Hepatocyte (in vitro differentiated cells): ENCODE measurements at regions not wholly inside any gene's neighbourhood (a gene's known extent, or its start where the extent isn't known, plus 50 kb on each side); places are given as distances from the start of the nearest gene placed in this dataset.

ENCODE experiments used
- DNase-seq: peaks from one replicate; pipeline ENCODE4 v3.0.0-alpha.2; 2016; ENCODE audit warnings: low spot score
- H2AFZ ChIP-seq: fragments of 200-600 bp; sonication (generic); 2 replicates; pipeline ENCODE4 v1.6.0; 2016; ENCODE audit warnings: antibody characterized with exemption, mild to moderate bottlenecking
- H3K27ac ChIP-seq: fragments of 200-600 bp; sonication (generic); 2 replicates; pipeline ENCODE4 v1.5.1; 2016; ENCODE audit warnings: mild to moderate bottlenecking
- H3K27me3 ChIP-seq: fragments of 200-600 bp; sonication (generic); 2 replicates; pipeline ENCODE4 v1.6.1; 2016
- H3K36me3 ChIP-seq: fragments of 200-600 bp; sonication (generic); replicated peaks from 2 replicates; pipeline ENCODE4 v1.5.1; 2016; ENCODE audit warnings: low read depth; ENCODE audit not compliant: insufficient read depth
- H3K4me1 ChIP-seq: fragments of 200-600 bp; sonication (generic); 2 replicates; pipeline ENCODE4 v1.5.1; 2016; ENCODE audit warnings: mild to moderate bottlenecking, moderate library complexity; ENCODE audit not compliant: insufficient read depth
- H3K4me2 ChIP-seq: fragments of 200-600 bp; sonication (generic); 2 replicates; pipeline ENCODE4 v1.6.0; 2016
- H3K4me3 ChIP-seq: fragments of 200-600 bp; sonication (generic); 2 replicates; pipeline ENCODE4 v1.5.1; 2016; ENCODE audit warnings: mild to moderate bottlenecking
- H3K79me2 ChIP-seq: fragments of 200-600 bp; sonication (generic); 2 replicates; pipeline ENCODE4 v1.6.0; 2017; ENCODE audit warnings: mild to moderate bottlenecking
- H3K9me2 ChIP-seq: fragments of 200-600 bp; sonication (generic); replicated peaks from 2 replicates; pipeline ENCODE4 v1.6.0; 2017; ENCODE audit warnings: mild to moderate bottlenecking; ENCODE audit not compliant: insufficient read depth
- H3K9me3 ChIP-seq: fragments of 200-600 bp; sonication (generic); 2 replicates; pipeline ENCODE4 v1.5.1; 2016; ENCODE audit warnings: low read depth, mild to moderate bottlenecking
- H4K20me1 ChIP-seq: fragments of 200-600 bp; sonication (generic); 2 replicates; pipeline ENCODE4 v1.6.0; 2016; ENCODE audit warnings: mild to moderate bottlenecking; ENCODE audit not compliant: insufficient read depth, poor library complexity, severe bottlenecking
- CTCF ChIP-seq: fragments of 200-600 bp; sonication (generic); IDR thresholded peaks from 2 replicates; pipeline ENCODE4 v1.5.1; 2016; ENCODE audit warnings: antibody characterized with exemption, mild to moderate bottlenecking; ENCODE audit not compliant: poor library complexity
- EZH2 ChIP-seq: fragments of 200-600 bp; sonication (generic); IDR thresholded peaks from 2 replicates; pipeline ENCODE4 v1.6.1; 2016; ENCODE audit warnings: antibody characterized with exemption, mild to moderate bottlenecking, borderline replicate concordance
- EZH2phosphoT487 ChIP-seq: fragments of 200-600 bp; sonication (generic); IDR thresholded peaks from one replicate; pipeline ENCODE4 v1.6.1; 2018; ENCODE audit warnings: antibody characterized with exemption, mild to moderate bottlenecking, low read depth, moderate library complexity; ENCODE audit not compliant: unreplicated experiment, severe bottlenecking
- WGBS: methylation state at CpG from one replicate; pipeline ENCODE4 v1.1.6; 2016; ENCODE audit warnings: low lambda C conversion rate; ENCODE audit errors: missing lambda C conversion rate; 5-methylcytosine and 5-hydroxymethylcytosine counted together

DNA sequence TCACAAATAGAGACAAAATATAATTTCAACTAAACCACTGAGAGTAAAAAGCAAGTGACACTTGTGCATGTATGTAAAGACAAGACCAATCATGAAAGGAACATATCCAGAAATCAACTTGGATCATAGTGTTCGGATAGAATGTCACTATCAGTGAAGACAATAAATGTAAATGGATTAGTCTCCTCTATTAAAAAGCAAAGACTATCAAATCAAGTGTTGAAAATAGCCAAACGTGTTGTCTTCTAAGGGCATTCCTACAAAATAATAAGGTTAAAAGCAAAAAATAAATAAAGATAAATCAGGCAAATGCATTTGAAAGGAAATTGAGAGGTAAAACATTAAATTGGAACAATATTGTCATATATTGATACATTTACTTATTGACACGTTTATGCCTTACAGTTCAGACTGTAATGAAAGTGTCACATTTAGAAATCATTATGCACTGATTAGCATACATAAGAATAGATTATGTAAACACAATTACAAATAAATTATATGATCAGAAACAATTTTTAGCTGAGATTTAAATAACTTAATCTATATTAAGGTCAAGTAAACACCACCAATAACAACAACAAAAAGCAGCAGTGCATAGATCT is 1100.1 kb downstream of the BRD1 start:
- H2AFZ ChIP-seq: no peak overlapping the region
- H4K20me1 ChIP-seq: no peaks in the 10 kb centered on the region
- DNase-seq: no peak
- H3K4me2 ChIP-seq: no peak overlapping the region
- H3K36me3 ChIP-seq: no peaks in the 10 kb centered on the region
- TF ChIP-seq EZH2: no peak
- no peaks in the 10 kb centered on the region for H3K79me2 ChIP-seq
- H3K27me3 ChIP-seq: no peaks in the 10 kb centered on the region
- 90% methylated on average over 3 of the region's 3 CpGs for WGBS
- no peaks in the 10 kb centered on the region for H3K9me2 ChIP-seq
- H3K4me1 ChIP-seq: no peaks in the 10 kb centered on the region
- no peak overlapping the region for H3K27ac ChIP-seq
- peaks cover 4% of the 10 kb centered on the region for H3K9me3 ChIP-seq
- H3K4me3 ChIP-seq: no peak overlapping the region

DNA sequence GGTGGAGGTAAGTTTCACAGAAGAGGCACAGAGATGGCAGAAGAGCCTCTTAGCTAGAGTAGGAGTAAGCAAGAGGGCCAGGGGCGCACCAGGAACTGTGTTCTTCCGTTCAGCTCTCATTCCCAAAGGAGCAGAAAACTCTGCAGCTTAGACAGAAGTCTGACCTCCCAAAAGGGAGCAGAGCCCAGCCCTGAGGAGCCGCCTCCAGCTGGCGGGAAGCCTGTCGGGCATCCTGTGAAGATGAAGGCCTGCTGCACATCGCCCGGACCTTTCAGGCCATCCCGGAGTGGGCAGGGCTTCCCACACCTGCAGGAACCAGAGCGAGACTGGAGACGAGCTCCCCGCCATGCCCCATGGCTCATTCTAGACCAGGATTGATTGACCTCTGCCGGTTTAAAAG is 1102.8 kb downstream of the BRD1 start:
- H3K9me3 ChIP-seq: peaks cover 4% of the 10 kb centered on the region
- no peaks in the 10 kb centered on the region for H3K79me2 ChIP-seq
- no peaks in the 10 kb centered on the region for H4K20me1 ChIP-seq
- TF ChIP-seq CTCF: no peak
- TF ChIP-seq EZH2: no peak
- TF ChIP-seq EZH2phosphoT487: no peak
- H3K9me2 ChIP-seq: no peaks in the 10 kb centered on the region
- WGBS: 90% methylated on average over 12 of the region's 12 CpGs
- DNase-seq: no peak
- no peak overlapping the region for H3K4me2 ChIP-seq
- no peak overlapping the region for H3K27ac ChIP-seq
- no peaks in the 10 kb centered on the region for H3K36me3 ChIP-seq
- H3K27me3 ChIP-seq: no peaks in the 10 kb centered on the region
- H3K4me3 ChIP-seq: no peak overlapping the region
- H2AFZ ChIP-seq: no peak overlapping the region
- H3K4me1 ChIP-seq: no peaks in the 10 kb centered on the region

DNA sequence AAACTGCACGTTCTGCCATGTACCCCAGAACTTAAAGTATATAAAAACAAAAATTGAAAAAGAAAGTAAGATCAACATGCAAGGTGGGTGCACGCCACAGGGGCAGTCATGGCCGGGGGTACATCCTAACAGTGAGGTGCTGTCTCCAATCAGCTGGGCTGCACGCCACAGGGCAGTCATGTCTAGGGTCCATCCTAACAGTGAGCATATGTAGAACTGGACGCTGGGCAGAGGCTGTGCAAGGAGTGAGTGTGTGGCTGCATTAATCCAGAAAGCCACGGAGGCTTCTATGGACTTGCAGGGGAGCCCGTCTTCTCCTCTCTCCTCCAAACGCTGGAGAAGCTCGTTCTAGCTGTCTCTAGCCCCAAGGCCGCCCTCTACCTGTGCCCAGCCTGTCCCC is 1105.0 kb downstream of the BRD1 start:
- H4K20me1 ChIP-seq: no peaks in the 10 kb centered on the region
- no peak overlapping the region for H3K27ac ChIP-seq
- H3K9me2 ChIP-seq: no peaks in the 10 kb centered on the region
- WGBS: 89% methylated on average over 10 of the region's 10 CpGs
- H2AFZ ChIP-seq: no peak overlapping the region
- no peaks in the 10 kb centered on the region for H3K79me2 ChIP-seq
- H3K36me3 ChIP-seq: no peaks in the 10 kb centered on the region
- H3K4me2 ChIP-seq: no peak overlapping the region
- peaks cover 2% of the 10 kb centered on the region for H3K9me3 ChIP-seq
- H3K4me1 ChIP-seq: peaks cover 6% of the 10 kb centered on the region
- no peak for DNase-seq
- no peak overlapping the region for H3K4me3 ChIP-seq
- H3K27me3 ChIP-seq: no peaks in the 10 kb centered on the region
- TF ChIP-seq CTCF (no peak), EZH2 (no peak), EZH2phosphoT487 (no peak)

- Histone ChIP-seq H3K4me2 (no peak overlapping the region), H3K9me3 (no peaks in the 10 kb centered on the region), H3K4me3 (no peak overlapping the region), H3K9me2 (no peaks in the 10 kb centered on the region), H3K27me3 (no peaks in the 10 kb centered on the region), H3K79me2 (no peaks in the 10 kb centered on the region), H3K36me3 (no peaks in the 10 kb centered on the region), H3K4me1 (peaks cover 6% of the 10 kb centered on the region), H4K20me1 (no peaks in the 10 kb centered on the region), H2AFZ (no peak overlapping the region), H3K27ac (no peak overlapping the region)
- DNase-seq: no peak
- 79% methylated on average over 3 of the region's 3 CpGs for WGBS
- TF ChIP-seq EZH2: no peak
- no peak for TF ChIP-seq EZH2phosphoT487
- TF ChIP-seq CTCF: no peak
These were observed 1106.3 kb downstream of the BRD1 start for GRCh38 chr22:48721395-48721669.
